Neural crest cell (in vitro differentiated cells): ENCODE measurements at regions not wholly inside any gene's neighbourhood (a gene's known extent, or its start where the extent isn't known, plus 50 kb on each side); places are given as distances from the start of the nearest gene placed in this dataset.

Experiments
- DNase-seq: peaks from one replicate; pipeline ENCODE4 v3.0.0; 2021; ENCODE audit warnings: low read depth, mixed read lengths, low spot score
- H3K27ac Mint-ChIP-seq: one replicate; pipeline ENCODE4 v1.8.0; 2021; ENCODE audit warnings: mild to moderate bottlenecking, mixed read lengths; ENCODE audit not compliant: unreplicated experiment
- H3K27me3 Mint-ChIP-seq: 2 replicates; pipeline ENCODE4 v1.8.0; 2021; ENCODE audit warnings: low read depth, mild to moderate bottlenecking, mixed read lengths
- H3K36me3 Mint-ChIP-seq: 2 replicates; pipeline ENCODE4 v1.8.0; 2021; ENCODE audit warnings: low read depth, mild to moderate bottlenecking, mixed read lengths
- H3K4me1 Mint-ChIP-seq: 2 replicates; pipeline ENCODE4 v1.8.0; 2021; ENCODE audit warnings: mixed read lengths
- H3K4me3 Mint-ChIP-seq: one replicate; pipeline ENCODE4 v1.8.0; 2021; ENCODE audit warnings: mild to moderate bottlenecking, mixed read lengths
- H3K9me3 Mint-ChIP-seq: 2 replicates; pipeline ENCODE4 v1.8.0; 2021; ENCODE audit warnings: mixed read lengths
- CTCF ChIP-seq: fragments of 200-600 bp; sonication (generic); conservative IDR thresholded peaks from 2 replicates; pipeline ENCODE4 v1.5.0; 2021; ENCODE audit warnings: antibody characterized with exemption, mild to moderate bottlenecking

GRCh38 chr4:36011381-36011780, 232.9 kb downstream of the ARAP2 start:
- no peak for TF ChIP-seq CTCF
- H3K9me3 Mint-ChIP-seq: peaks cover 3% of the 10 kb centered on the region

GRCh38 chr4:36012503-36012902, 231.8 kb downstream of the ARAP2 start:
- H3K9me3 Mint-ChIP-seq: peaks cover 3% of the 10 kb centered on the region
- TF ChIP-seq CTCF: no peak
- H3K36me3 Mint-ChIP-seq: no peaks in the 10 kb centered on the region
- H3K27me3 Mint-ChIP-seq: no peaks in the 10 kb centered on the region
- no peak for DNase-seq
- no peak overlapping the region for H3K27ac Mint-ChIP-seq
- H3K4me1 Mint-ChIP-seq: no peaks in the 10 kb centered on the region
- H3K4me3 Mint-ChIP-seq: no peak overlapping the region

More at GRCh38 chr4:36011381-36011780, 232.9 kb downstream of the ARAP2 start:
- DNase-seq: no peak
- H3K4me3 Mint-ChIP-seq: no peak overlapping the region
- no peaks in the 10 kb centered on the region for H3K4me1 Mint-ChIP-seq
- no peak overlapping the region for H3K27ac Mint-ChIP-seq
- no peaks in the 10 kb centered on the region for H3K36me3 Mint-ChIP-seq
- H3K27me3 Mint-ChIP-seq: no peaks in the 10 kb centered on the region

- H3K4me1 Mint-ChIP-seq: no peaks in the 10 kb centered on the region
- DNase-seq: no peak
- no peak for TF ChIP-seq CTCF
- no peaks in the 10 kb centered on the region for H3K27me3 Mint-ChIP-seq
- H3K4me3 Mint-ChIP-seq: no peak overlapping the region
- H3K9me3 Mint-ChIP-seq: peaks cover 3% of the 10 kb centered on the region
- no peak overlapping the region for H3K27ac Mint-ChIP-seq
- no peaks in the 10 kb centered on the region for H3K36me3 Mint-ChIP-seq
Measured at GRCh38 chr4:36013206-36013605, 231.1 kb downstream of the ARAP2 start.
